Smooth muscle cell (in vitro differentiated cells): ENCODE measurements at regions not wholly inside any gene's neighbourhood (a gene's known extent, or its start where the extent isn't known, plus 50 kb on each side); places are given as distances from the start of the nearest gene placed in this dataset.
"Not testable (repeated sequence)": the region's sequence is repeated elsewhere in the genome, so short reads cannot be mapped to it uniquely, and the experiment has no call there.

ENCODE experiments used
- DNase-seq: peaks from one replicate; lab custom pipeline; 2025; ENCODE audit not compliant: unreplicated experiment; lab: John Stamatoyannopoulos, UW
- H2AFZ ChIP-seq: fragments of 200-600 bp; sonication (generic); 2 replicates; pipeline ENCODE4 v1.6.0; 2016; ENCODE audit warnings: antibody characterized with exemption, low read depth, mild to moderate bottlenecking
- H3F3A ChIP-seq: fragments of 200-600 bp; sonication (generic); 2 replicates; pipeline ENCODE4 v1.6.0; 2017; ENCODE audit warnings: antibody characterized with exemption, low read depth
- H3K27ac ChIP-seq: fragments of 200-600 bp; sonication (generic); 2 replicates; pipeline ENCODE4 v1.5.1; 2016; ENCODE audit warnings: low read depth, mild to moderate bottlenecking
- H3K27me3 ChIP-seq: fragments of 200-600 bp; sonication (generic); 2 replicates; pipeline ENCODE4 v1.6.1; 2016; ENCODE audit warnings: low read depth, mild to moderate bottlenecking
- H3K36me3 ChIP-seq: fragments of 200-600 bp; sonication (generic); 2 replicates; pipeline ENCODE4 v1.5.1; 2016; ENCODE audit warnings: low read depth
- H3K4me1 ChIP-seq: fragments of 200-600 bp; sonication (generic); 2 replicates; pipeline ENCODE4 v1.5.1; 2016; ENCODE audit warnings: low read depth
- H3K4me2 ChIP-seq: fragments of 200-600 bp; sonication (generic); 2 replicates; pipeline ENCODE4 v1.6.0; 2016; ENCODE audit warnings: mild to moderate bottlenecking
- H3K4me3 ChIP-seq: fragments of 200-600 bp; sonication (generic); 2 replicates; pipeline ENCODE4 v1.5.1; 2016; ENCODE audit warnings: mild to moderate bottlenecking
- H3K79me2 ChIP-seq: fragments of 200-600 bp; sonication (generic); 2 replicates; pipeline ENCODE4 v1.6.0; 2016; ENCODE audit warnings: low read depth, mild to moderate bottlenecking
- H3K9ac ChIP-seq: fragments of 200-600 bp; sonication (generic); 2 replicates; pipeline ENCODE4 v1.6.0; 2016; ENCODE audit warnings: low read depth
- H3K9me3 ChIP-seq: fragments of 200-600 bp; sonication (generic); replicated peaks from 2 replicates; pipeline ENCODE4 v1.5.1; 2016; ENCODE audit warnings: low read depth
- H4K20me1 ChIP-seq: fragments of 200-600 bp; sonication (generic); 2 replicates; pipeline ENCODE4 v1.6.0; 2016; ENCODE audit warnings: low read depth
- CTCF ChIP-seq: fragments of 200-600 bp; sonication (generic); IDR thresholded peaks from 2 replicates; pipeline ENCODE4 v1.5.1; 2017; ENCODE audit warnings: borderline replicate concordance, mild to moderate bottlenecking, antibody characterized with exemption; ENCODE audit not compliant: insufficient read depth, poor library complexity, severe bottlenecking
- WGBS: methylation state at CpG from one replicate; pipeline ENCODE4 v1.1.7; 2016; ENCODE audit warnings: low lambda C conversion rate; 5-methylcytosine and 5-hydroxymethylcytosine counted together

- DNase-seq, result no peak
- Histone ChIP-seq H3K4me2 (no peak overlapping the region), H3K9me3 (no peaks in the 10 kb centered on the region), H3F3A (no peaks in the 10 kb centered on the region), H4K20me1 (no peaks in the 10 kb centered on the region), H3K36me3 (no peaks in the 10 kb centered on the region), H3K27ac (no peak overlapping the region), H3K79me2 (no peaks in the 10 kb centered on the region), H3K9ac (no peak overlapping the region), H3K4me1 (no peaks in the 10 kb centered on the region), H3K4me3 (no peak overlapping the region), H2AFZ (no peak overlapping the region), H3K27me3 (no peaks in the 10 kb centered on the region)
- 90% methylated on average over 2 of the region's 2 CpGs for WGBS
- no peak for TF ChIP-seq CTCF
These were observed 854.6 kb upstream of the MIR17HG start for GRCh38 chr13:90492872-90493271.

- H3K9me3 ChIP-seq, result no peaks in the 10 kb centered on the region
- H3K36me3 ChIP-seq, result no peaks in the 10 kb centered on the region
- H3K9ac ChIP-seq, result no peak overlapping the region
- H3K27ac ChIP-seq, result no peak overlapping the region
- H3K79me2 ChIP-seq, result no peaks in the 10 kb centered on the region
- H2AFZ ChIP-seq, result no peak overlapping the region
- no peaks in the 10 kb centered on the region for H3K27me3 ChIP-seq
- no peak for TF ChIP-seq CTCF
- no peaks in the 10 kb centered on the region for H3F3A ChIP-seq
- no peaks in the 10 kb centered on the region for H4K20me1 ChIP-seq
- no peak overlapping the region for H3K4me2 ChIP-seq
- WGBS, result 82% methylated on average over 2 of the region's 2 CpGs
- no peak overlapping the region for H3K4me3 ChIP-seq
- no peak for DNase-seq
- no peaks in the 10 kb centered on the region for H3K4me1 ChIP-seq
These were observed 853.8 kb upstream of the MIR17HG start for GRCh38 chr13:90493667-90494066.

- not testable (repeated sequence) for H3K79me2 ChIP-seq, H3K4me1 ChIP-seq, H3K9me3 ChIP-seq, H2AFZ ChIP-seq, H3K27me3 ChIP-seq, H3K4me3 ChIP-seq, H4K20me1 ChIP-seq, H3K27ac ChIP-seq, H3K36me3 ChIP-seq, H3K4me2 ChIP-seq, H3K9ac ChIP-seq, DNase-seq, H3F3A ChIP-seq
- 99% methylated on average over 27 of the region's 27 CpGs for WGBS
These were observed 852.6 kb upstream of the MIR17HG start for GRCh38 chr13:90494849-90495248.

- no peaks in the 10 kb centered on the region for H4K20me1 ChIP-seq
- no peak overlapping the region for H3K27ac ChIP-seq
- H3K79me2 ChIP-seq, result no peaks in the 10 kb centered on the region
- no peaks in the 10 kb centered on the region for H3K36me3 ChIP-seq
- 89% methylated on average over 1 of the region's 1 CpG for WGBS
- H3K9ac ChIP-seq, result no peak overlapping the region
- TF ChIP-seq CTCF, result no peak
- H3F3A ChIP-seq, result no peaks in the 10 kb centered on the region
- no peak for DNase-seq
- H3K4me3 ChIP-seq, result no peak overlapping the region
- H3K4me1 ChIP-seq, result no peaks in the 10 kb centered on the region
- no peak overlapping the region for H2AFZ ChIP-seq
- H3K4me2 ChIP-seq, result no peak overlapping the region
- no peaks in the 10 kb centered on the region for H3K9me3 ChIP-seq
- H3K27me3 ChIP-seq, result no peaks in the 10 kb centered on the region
These were observed 849.4 kb upstream of the MIR17HG start for GRCh38 chr13:90498096-90498495.
